ENCODE measurements at regions not wholly inside any gene's neighbourhood (a gene's known extent, or its start where the extent isn't known, plus 50 kb on each side); places are given as distances from the start of the nearest gene placed in this dataset.
"Not testable (repeated sequence)": the region's sequence is repeated elsewhere in the genome, so short reads cannot be mapped to it uniquely, and the experiment has no call there.

GRCh38 chrX:1026263-1027015 lies 186.0 kb downstream of the CRLF2 start:
- peak overlapping the region; percentile 58 for H3K4me3 ChIP-seq (ENCODE audit: low read length)
- H4K20me1 ChIP-seq (ENCODE audit: control insufficient read depth, insufficient read depth, low read depth, low read length) = no peaks in the 10 kb centered on the region
- H3K36me3 ChIP-seq (ENCODE audit: control insufficient read depth, low read length) = no peaks in the 10 kb centered on the region
- H3K9me2 ChIP-seq (replicated peaks; ENCODE audit: control insufficient read depth, low read length) = no peaks in the 10 kb centered on the region
- H3K4me1 ChIP-seq (ENCODE audit: control insufficient read depth, low read length) = peaks cover 57% of the 10 kb centered on the region
- H3F3A ChIP-seq (ENCODE audit: control insufficient read depth, insufficient read depth) = peaks cover 13% of the 10 kb centered on the region
- H3K27me3 ChIP-seq (ENCODE audit: control insufficient read depth, low read length) = no peaks in the 10 kb centered on the region
- H3K79me2 ChIP-seq (ENCODE audit: control insufficient read depth, low read length) = no peaks in the 10 kb centered on the region
- peak overlapping the region; percentile 69 for H3K4me2 ChIP-seq (ENCODE audit: low read length)
- peak overlapping the region; percentile 97 for H3K27ac ChIP-seq (ENCODE audit: low read depth, low read length)
- H3K9me3 ChIP-seq (ENCODE audit: control insufficient read depth, insufficient read depth, low read length) = peaks cover 4% of the 10 kb centered on the region; the same call in 1 of the 2 replicates
- TF ChIP-seq EZH2phosphoT487 (IDR thresholded peaks at IDR 0.05; ENCODE audit: borderline replicate concordance, low read length) (no peak), CTCF (IDR thresholded peaks at IDR 0.05; ENCODE audit: low read depth, low read length, poor library complexity, severe bottlenecking) (no peak)

GRCh38 chrX:1025413-1025812 lies 187.0 kb downstream of the CRLF2 start:
- H3K27me3 ChIP-seq (ENCODE audit: control insufficient read depth, low read length) = no peaks in the 10 kb centered on the region

GRCh38 chrX:1023676-1024075 lies 188.8 kb downstream of the CRLF2 start:
- no peaks in the 10 kb centered on the region for H3K9me2 ChIP-seq (replicated peaks; ENCODE audit: control insufficient read depth, low read length)
- peak overlapping the region; percentile 62 for H3K4me3 ChIP-seq (ENCODE audit: low read length)
- peak overlapping the region; percentile 97 for H3K27ac ChIP-seq (ENCODE audit: low read depth, low read length)
- peak overlapping the region; percentile 69 for H3K4me2 ChIP-seq (ENCODE audit: low read length)
- peaks cover 13% of the 10 kb centered on the region for H3F3A ChIP-seq (ENCODE audit: control insufficient read depth, insufficient read depth)
- H3K27me3 ChIP-seq (ENCODE audit: control insufficient read depth, low read length) = no peaks in the 10 kb centered on the region
- peaks cover 57% of the 10 kb centered on the region for H3K4me1 ChIP-seq (ENCODE audit: control insufficient read depth, low read length)
- peaks cover 8% of the 10 kb centered on the region; the same call in 1 of the 2 replicates for H3K9me3 ChIP-seq (ENCODE audit: control insufficient read depth, insufficient read depth, low read length)
- no peaks in the 10 kb centered on the region for H4K20me1 ChIP-seq (ENCODE audit: control insufficient read depth, insufficient read depth, low read depth, low read length)
- no peaks in the 10 kb centered on the region for H3K36me3 ChIP-seq (ENCODE audit: control insufficient read depth, low read length)
- no peaks in the 10 kb centered on the region for H3K79me2 ChIP-seq (ENCODE audit: control insufficient read depth, low read length)
- TF ChIP-seq CTCF (IDR thresholded peaks at IDR 0.05; ENCODE audit: low read depth, low read length, poor library complexity, severe bottlenecking) (no peak), EZH2phosphoT487 (IDR thresholded peaks at IDR 0.05; ENCODE audit: borderline replicate concordance, low read length) (no peak)

More at GRCh38 chrX:1025413-1025812, 187.0 kb downstream of the CRLF2 start:
- TF ChIP-seq EZH2phosphoT487 (IDR thresholded peaks at IDR 0.05; ENCODE audit: borderline replicate concordance, low read length) (no peak), CTCF (IDR thresholded peaks at IDR 0.05; ENCODE audit: low read depth, low read length, poor library complexity, severe bottlenecking) (no peak)
- no peaks in the 10 kb centered on the region for H3K79me2 ChIP-seq (ENCODE audit: control insufficient read depth, low read length)
- peaks cover 13% of the 10 kb centered on the region for H3F3A ChIP-seq (ENCODE audit: control insufficient read depth, insufficient read depth)
- peak overlapping the region; percentile 31; the same call in 1 of the 2 replicates for H3K4me2 ChIP-seq (ENCODE audit: low read length)
- H3K4me3 ChIP-seq (ENCODE audit: low read length) = peak overlapping the region; percentile 19; the same call in 1 of the 2 replicates
- H3K9me2 ChIP-seq (replicated peaks; ENCODE audit: control insufficient read depth, low read length) = no peaks in the 10 kb centered on the region
- peak overlapping the region; percentile 97 for H3K27ac ChIP-seq (ENCODE audit: low read depth, low read length)
- H4K20me1 ChIP-seq (ENCODE audit: control insufficient read depth, insufficient read depth, low read depth, low read length) = no peaks in the 10 kb centered on the region
- H3K4me1 ChIP-seq (ENCODE audit: control insufficient read depth, low read length) = peaks cover 57% of the 10 kb centered on the region
- H3K36me3 ChIP-seq (ENCODE audit: control insufficient read depth, low read length) = no peaks in the 10 kb centered on the region
- peaks cover 8% of the 10 kb centered on the region; the same call in 1 of the 2 replicates for H3K9me3 ChIP-seq (ENCODE audit: control insufficient read depth, insufficient read depth, low read length)

GRCh38 chrX:1021314-1021993 lies 191.0 kb downstream of the CRLF2 start:
- peak overlapping the region; percentile 97; the same call in 1 of the 2 replicates for H3K27ac ChIP-seq (ENCODE audit: low read depth, low read length)
- H3K79me2 ChIP-seq (ENCODE audit: control insufficient read depth, low read length); H3K9me2 ChIP-seq (replicated peaks; ENCODE audit: control insufficient read depth, low read length); H3K36me3 ChIP-seq (ENCODE audit: control insufficient read depth, low read length); H3K27me3 ChIP-seq (ENCODE audit: control insufficient read depth, low read length); H3K4me2 ChIP-seq (ENCODE audit: low read length); H3K4me3 ChIP-seq (ENCODE audit: low read length); H3F3A ChIP-seq (ENCODE audit: control insufficient read depth, insufficient read depth); H3K9me3 ChIP-seq (ENCODE audit: control insufficient read depth, insufficient read depth, low read length); H4K20me1 ChIP-seq (ENCODE audit: control insufficient read depth, insufficient read depth, low read depth, low read length): not testable (repeated sequence)
- H3K4me1 ChIP-seq (ENCODE audit: control insufficient read depth, low read length) = peaks cover 44% of the 10 kb centered on the region

All from DOHH2 (cell line).